IMR-90 (cell line): ENCODE measurements at regions not wholly inside any gene's neighbourhood (a gene's known extent, or its start where the extent isn't known, plus 50 kb on each side); places are given as distances from the start of the nearest gene placed in this dataset.

Source experiments
- BHLHE40 ChIP-seq: fragments of 150-350 bp; IDR thresholded peaks from 2 replicates; pipeline ENCODE4 v1.6.1; 2016; ENCODE audit warnings: mild to moderate bottlenecking, low read depth, low read length
- CEBPB ChIP-seq: IDR thresholded peaks from 2 replicates; pipeline ENCODE4 v1.6.1; 2012; ENCODE audit warnings: low read depth, low read length, improper control_type of control experiment
- CHD1 ChIP-seq: IDR thresholded peaks from 2 replicates; pipeline ENCODE4 v1.6.1; 2012; ENCODE audit warnings: low read depth, low read length, improper control_type of control experiment
- FOS ChIP-seq: fragments of 150-350 bp; IDR thresholded peaks from 2 replicates; pipeline ENCODE4 v1.6.1; 2016; ENCODE audit warnings: low read depth, low read length
- MAZ ChIP-seq: IDR thresholded peaks from 2 replicates; pipeline ENCODE4 v1.6.1; 2012; ENCODE audit warnings: low read depth, mild to moderate bottlenecking, low read length, improper control_type of control experiment, moderate library complexity, borderline replicate concordance
- MXI1 ChIP-seq: IDR thresholded peaks from 2 replicates; pipeline ENCODE4 v1.6.1; 2012; ENCODE audit warnings: low read depth, mild to moderate bottlenecking, low read length, moderate library complexity, borderline replicate concordance
- NFE2L2 ChIP-seq: fragments of 150-350 bp; IDR thresholded peaks from 2 replicates; pipeline ENCODE4 v1.6.1; 2016; ENCODE audit warnings: low read depth, mild to moderate bottlenecking, low read length
- POLR2A ChIP-seq: IDR thresholded peaks from 2 replicates; pipeline ENCODE4 v1.6.1; 2012; ENCODE audit warnings: mild to moderate bottlenecking, low read depth, low read length
- RAD21 ChIP-seq: IDR thresholded peaks from 2 replicates; pipeline ENCODE4 v1.6.1; 2012; ENCODE audit warnings: low read length, improper control_type of control experiment
- RFX5 ChIP-seq: IDR thresholded peaks from 2 replicates; pipeline ENCODE4 v1.8.0; 2012; ENCODE audit warnings: low read depth, mild to moderate bottlenecking, low read length, moderate library complexity
- SMC3 ChIP-seq: fragments of 150-350 bp; IDR thresholded peaks from 2 replicates; pipeline ENCODE4 v1.6.1; 2016; ENCODE audit warnings: low read depth, mild to moderate bottlenecking, antibody characterized with exemption, low read length, moderate library complexity
- TF ChIP-seq, protein P1 (sequence below): conservative IDR thresholded peaks from 2 replicates; pipeline ENCODE4 v1.5.1; 2012; ENCODE audit warnings: mild to moderate bottlenecking, low read depth, low read length, improper control_type of control experiment
- TF ChIP-seq, protein P2 (sequence below): fragments of 150-350 bp; IDR thresholded peaks from 2 replicates; pipeline ENCODE4 v1.6.1; 2017; ENCODE audit warnings: mild to moderate bottlenecking, antibody characterized with exemption, low read length, low read depth

- TF ChIP-seq CEBPB, result no peak
- TF ChIP-seq, protein P1, sequence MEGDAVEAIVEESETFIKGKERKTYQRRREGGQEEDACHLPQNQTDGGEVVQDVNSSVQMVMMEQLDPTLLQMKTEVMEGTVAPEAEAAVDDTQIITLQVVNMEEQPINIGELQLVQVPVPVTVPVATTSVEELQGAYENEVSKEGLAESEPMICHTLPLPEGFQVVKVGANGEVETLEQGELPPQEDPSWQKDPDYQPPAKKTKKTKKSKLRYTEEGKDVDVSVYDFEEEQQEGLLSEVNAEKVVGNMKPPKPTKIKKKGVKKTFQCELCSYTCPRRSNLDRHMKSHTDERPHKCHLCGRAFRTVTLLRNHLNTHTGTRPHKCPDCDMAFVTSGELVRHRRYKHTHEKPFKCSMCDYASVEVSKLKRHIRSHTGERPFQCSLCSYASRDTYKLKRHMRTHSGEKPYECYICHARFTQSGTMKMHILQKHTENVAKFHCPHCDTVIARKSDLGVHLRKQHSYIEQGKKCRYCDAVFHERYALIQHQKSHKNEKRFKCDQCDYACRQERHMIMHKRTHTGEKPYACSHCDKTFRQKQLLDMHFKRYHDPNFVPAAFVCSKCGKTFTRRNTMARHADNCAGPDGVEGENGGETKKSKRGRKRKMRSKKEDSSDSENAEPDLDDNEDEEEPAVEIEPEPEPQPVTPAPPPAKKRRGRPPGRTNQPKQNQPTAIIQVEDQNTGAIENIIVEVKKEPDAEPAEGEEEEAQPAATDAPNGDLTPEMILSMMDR, result no peak
- TF ChIP-seq POLR2A, result no peak
- no peak for TF ChIP-seq SMC3
- TF ChIP-seq MXI1, result no peak
- no peak for TF ChIP-seq RAD21
- TF ChIP-seq RFX5, result no peak
- TF ChIP-seq, protein P2, sequence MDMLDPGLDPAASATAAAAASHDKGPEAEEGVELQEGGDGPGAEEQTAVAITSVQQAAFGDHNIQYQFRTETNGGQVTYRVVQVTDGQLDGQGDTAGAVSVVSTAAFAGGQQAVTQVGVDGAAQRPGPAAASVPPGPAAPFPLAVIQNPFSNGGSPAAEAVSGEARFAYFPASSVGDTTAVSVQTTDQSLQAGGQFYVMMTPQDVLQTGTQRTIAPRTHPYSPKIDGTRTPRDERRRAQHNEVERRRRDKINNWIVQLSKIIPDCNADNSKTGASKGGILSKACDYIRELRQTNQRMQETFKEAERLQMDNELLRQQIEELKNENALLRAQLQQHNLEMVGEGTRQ, result no peak
- no peak for TF ChIP-seq FOS
- no peak for TF ChIP-seq BHLHE40
- no peak for TF ChIP-seq CHD1
- TF ChIP-seq MAZ, result no peak
- no peak for TF ChIP-seq NFE2L2
These were observed 190.3 kb downstream of the RBFOX3 start for GRCh38 chr17:79420318-79421243.
